OCI-LY1 (cell line): ENCODE measurements at regions not wholly inside any gene's neighbourhood (a gene's known extent, or its start where the extent isn't known, plus 50 kb on each side); places are given as distances from the start of the nearest gene placed in this dataset.

Source experiments
- H2AFZ ChIP-seq: fragments of 200-600 bp; sonication (generic), shearing (Covaris generic); 2 replicates; pipeline ENCODE4 v1.6.0; 2014; ENCODE audit warnings: antibody characterized with exemption, mild to moderate bottlenecking, low read length
- H3F3A ChIP-seq: fragments of 200-600 bp; sonication (generic), shearing (Covaris generic); 2 replicates; pipeline ENCODE4 v1.6.0; 2014; ENCODE audit warnings: mild to moderate bottlenecking, antibody characterized with exemption, low read length, moderate library complexity; ENCODE audit not compliant: insufficient read depth
- H3K27ac ChIP-seq: fragments of 200-600 bp; sonication (generic); 2 replicates; pipeline ENCODE4 v1.5.1; 2014; ENCODE audit warnings: low read length, mixed run types, mild to moderate bottlenecking, low read depth; ENCODE audit not compliant: poor library complexity, severe bottlenecking
- H3K27me3 ChIP-seq: fragments of 200-600 bp; sonication (generic); 2 replicates; pipeline ENCODE4 v1.6.0; 2014; ENCODE audit warnings: antibody characterized with exemption, mild to moderate bottlenecking, low read length, moderate library complexity; ENCODE audit not compliant: insufficient read depth
- H3K36me3 ChIP-seq: fragments of 200-600 bp; sonication (generic); 2 replicates; pipeline ENCODE4 v1.6.1; 2014; ENCODE audit warnings: mild to moderate bottlenecking, antibody characterized with exemption, low read length, moderate library complexity, mixed read lengths; ENCODE audit not compliant: insufficient read depth
- H3K4me1 ChIP-seq: fragments of 200-600 bp; sonication (generic); 2 replicates; pipeline ENCODE4 v1.5.1; 2014; ENCODE audit warnings: mild to moderate bottlenecking, low read length, moderate library complexity; ENCODE audit not compliant: insufficient read depth, severe bottlenecking
- H3K4me2 ChIP-seq: fragments of 200-600 bp; sonication (generic), shearing (Covaris generic); 2 replicates; pipeline ENCODE4 v1.6.1; 2014; ENCODE audit warnings: low read length
- H3K4me3 ChIP-seq: fragments of 200-600 bp; sonication (generic); 2 replicates; pipeline ENCODE4 v1.5.1; 2014; ENCODE audit warnings: low read length, low read depth, mild to moderate bottlenecking, mixed read lengths; ENCODE audit not compliant: poor library complexity, severe bottlenecking
- H3K79me2 ChIP-seq: fragments of 200-600 bp; shearing (Covaris generic); 2 replicates; pipeline ENCODE4 v1.6.1; 2016; ENCODE audit warnings: mixed run types, low read length, mixed read lengths; ENCODE audit not compliant: insufficient read depth
- H3K9ac ChIP-seq: fragments of 200-600 bp; sonication (generic), shearing (Covaris generic); 2 replicates; pipeline ENCODE4 v1.6.1; 2014; ENCODE audit warnings: mild to moderate bottlenecking, low read length, mixed read lengths
- H3K9me2 ChIP-seq: fragments of 200-600 bp; sonication (generic), shearing (Covaris generic); 2 replicates; pipeline ENCODE4 v1.6.1; 2014; ENCODE audit warnings: low read depth, mild to moderate bottlenecking, low read length, mixed read lengths
- H3K9me3 ChIP-seq: fragments of 200-600 bp; shearing (Covaris generic); 2 replicates; pipeline ENCODE4 v1.6.1; 2014; ENCODE audit warnings: low read length, mixed read lengths
- H4K20me1 ChIP-seq: fragments of 200-600 bp; sonication (generic), shearing (Covaris generic); 2 replicates; pipeline ENCODE4 v1.6.0; 2016; ENCODE audit warnings: mild to moderate bottlenecking, low read length; ENCODE audit not compliant: insufficient read depth
- CTCF ChIP-seq: fragments of 200-600 bp; sonication (generic), shearing (Covaris generic); IDR thresholded peaks from 2 replicates; pipeline ENCODE4 v1.5.1; 2017; ENCODE audit warnings: mild to moderate bottlenecking, antibody characterized with exemption, low read length, moderate library complexity, mixed read lengths
- EZH2 ChIP-seq: fragments of 200-600 bp; sonication (generic), shearing (Covaris generic); IDR thresholded peaks from 2 replicates; pipeline ENCODE4 v1.8.0; 2017; ENCODE audit warnings: borderline replicate concordance, mixed run types, mild to moderate bottlenecking, antibody characterized with exemption, low read length, moderate library complexity, mixed read lengths

DNA sequence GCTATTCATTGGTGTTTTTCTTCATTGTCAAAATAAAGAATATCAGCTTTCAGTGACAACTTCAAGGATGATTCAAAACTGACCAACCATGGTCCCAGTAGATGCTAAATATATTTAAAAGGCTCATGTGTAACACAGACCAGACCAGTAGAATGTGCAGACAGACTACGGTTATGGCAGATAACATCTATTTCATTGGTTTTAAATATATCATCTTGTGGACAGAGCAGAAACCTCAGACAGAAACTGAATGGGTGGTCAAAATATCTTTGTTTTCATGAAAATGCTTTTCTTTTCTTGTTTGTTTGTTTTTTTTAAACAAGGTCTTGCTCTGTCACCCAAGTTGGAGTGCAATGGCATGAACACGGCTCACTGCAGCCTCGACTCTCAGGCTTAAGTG, 107.4 kb upstream of the CREB1 start:
- no peaks in the 10 kb centered on the region for H3K4me1 ChIP-seq
- no peaks in the 10 kb centered on the region for H3K27me3 ChIP-seq
- no peaks in the 10 kb centered on the region for H3K9me2 ChIP-seq
- no peaks in the 10 kb centered on the region for H3K79me2 ChIP-seq
- no peak overlapping the region for H3K4me2 ChIP-seq
- no peak overlapping the region for H3K4me3 ChIP-seq
- TF ChIP-seq CTCF (no peak), EZH2 (no peak)
- H2AFZ ChIP-seq: no peak overlapping the region
- no peaks in the 10 kb centered on the region for H3K9me3 ChIP-seq
- H3K9ac ChIP-seq: no peak overlapping the region
- H4K20me1 ChIP-seq: no peaks in the 10 kb centered on the region
- no peak overlapping the region for H3K27ac ChIP-seq
- no peaks in the 10 kb centered on the region for H3K36me3 ChIP-seq
- H3F3A ChIP-seq: no peaks in the 10 kb centered on the region

DNA sequence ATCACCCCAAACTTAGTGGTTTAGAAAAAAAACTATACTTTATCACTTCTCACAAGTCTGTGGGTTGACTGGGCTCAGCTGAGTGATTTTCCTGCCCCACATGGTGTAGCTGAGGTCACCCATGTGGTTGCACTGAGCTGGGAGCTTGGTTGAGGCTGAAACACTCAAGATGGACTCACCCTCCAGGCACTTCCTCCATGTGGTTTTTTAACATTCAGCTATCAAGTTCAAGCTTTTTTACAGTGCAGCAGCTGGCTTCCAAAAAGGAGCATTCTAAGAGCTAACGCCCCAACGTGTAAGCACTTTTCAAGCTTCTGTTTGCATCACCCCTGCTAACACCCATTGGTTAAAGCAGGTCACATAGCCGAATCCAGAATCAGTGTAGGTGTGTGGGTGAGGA, 105.9 kb upstream of the CREB1 start:
- Histone ChIP-seq H3K4me2 (no peak overlapping the region), H4K20me1 (no peaks in the 10 kb centered on the region), H3K9me3 (no peaks in the 10 kb centered on the region), H3K79me2 (no peaks in the 10 kb centered on the region), H3K27ac (no peak overlapping the region), H3K27me3 (no peaks in the 10 kb centered on the region), H2AFZ (no peak overlapping the region), H3K9ac (no peak overlapping the region), H3F3A (no peaks in the 10 kb centered on the region), H3K4me3 (no peak overlapping the region), H3K9me2 (no peaks in the 10 kb centered on the region), H3K4me1 (no peaks in the 10 kb centered on the region), H3K36me3 (no peaks in the 10 kb centered on the region)
- TF ChIP-seq CTCF (no peak), EZH2 (no peak)

- TF ChIP-seq CTCF (no peak), EZH2 (no peak)
- Histone ChIP-seq H3K9me3 (no peaks in the 10 kb centered on the region), H4K20me1 (no peaks in the 10 kb centered on the region), H3K4me2 (no peak overlapping the region), H3K36me3 (no peaks in the 10 kb centered on the region), H3K27ac (no peak overlapping the region), H3K79me2 (no peaks in the 10 kb centered on the region), H3K4me1 (no peaks in the 10 kb centered on the region), H3K9me2 (no peaks in the 10 kb centered on the region), H3K4me3 (no peak overlapping the region), H3K9ac (no peak overlapping the region), H3K27me3 (no peaks in the 10 kb centered on the region), H3F3A (no peaks in the 10 kb centered on the region), H2AFZ (no peak overlapping the region)
Observed at GRCh38 chr2:207427986-207428385, 101.8 kb upstream of the CREB1 start.
